Gastroesophageal sphincter (tissue), 3 donors: ENCODE measurements at regions not wholly inside any gene's neighbourhood (a gene's known extent, or its start where the extent isn't known, plus 50 kb on each side); places are given as distances from the start of the nearest gene placed in this dataset.
"Not testable (repeated sequence)": the region's sequence is repeated elsewhere in the genome, so short reads cannot be mapped to it uniquely, and the experiment has no call there.

Experiments
- CTCF ChIP-seq, 4 experiments: fragments of 200-600 bp in 2 of 4; fragments of 450-650 bp in 2 of 4; sonication (generic) in 1 of 4; IDR thresholded peaks; one replicate each; pipeline ENCODE4 v1.5.1; 2017 to 2019; ENCODE audit warnings: antibody characterized with exemption in 4 of 4, mild to moderate bottlenecking in 2 of 4, moderate library complexity in 2 of 4
- POLR2AphosphoS5 ChIP-seq: sonication (generic); formaldehyde crosslinking; IDR thresholded peaks from one replicate; pipeline ENCODE4 v1.6.1; 2017; ENCODE audit warnings: antibody characterized with exemption

DNA sequence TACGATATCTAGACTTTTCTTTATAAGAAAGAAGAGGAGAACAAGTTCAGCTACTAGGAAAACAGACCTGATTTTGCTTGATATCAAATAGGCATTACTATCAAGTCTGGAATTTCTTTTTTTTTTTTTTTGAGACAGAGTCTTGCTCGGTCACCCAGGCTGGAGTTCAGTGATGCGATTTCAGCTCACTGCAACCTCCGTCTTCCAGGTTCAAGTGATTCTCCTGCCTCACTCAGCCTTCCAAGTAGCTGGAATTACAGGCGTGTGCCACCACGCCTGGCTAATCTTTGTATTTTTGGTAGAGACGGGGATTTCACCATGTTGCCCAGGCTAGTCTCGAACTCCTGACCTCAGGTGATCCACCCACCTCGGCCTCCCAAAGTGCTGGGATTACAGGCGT, 78.8 kb upstream of the KLF4 start:
- not testable (repeated sequence) for TF ChIP-seq CTCF (IDR thresholded peaks at IDR 0.05); POLR2AphosphoS5
